Tibial nerve (tissue), 4 donors: ENCODE measurements at regions not wholly inside any gene's neighbourhood (a gene's known extent, or its start where the extent isn't known, plus 50 kb on each side); places are given as distances from the start of the nearest gene placed in this dataset.

Experiments
- EP300 ChIP-seq, 2 donors: sonication (generic); formaldehyde crosslinking; IDR thresholded peaks; one replicate each; pipeline ENCODE4 v1.6.1; 2017; ENCODE audit warnings: antibody characterized with exemption in 2 of 2, mild to moderate bottlenecking in 1 of 2
- POLR2A ChIP-seq, 2 donors: fragments of 450-650 bp; IDR thresholded peaks; one replicate each; pipeline ENCODE4 v1.6.1; 2017; ENCODE audit warnings: antibody characterized with exemption in 2 of 2, mild to moderate bottlenecking in 2 of 2, moderate library complexity in 2 of 2
- TF ChIP-seq, protein P1 (sequence below), 5 experiments: fragments of 200-600 bp in 3 of 5; fragments of 450-650 bp in 2 of 5; sonication (generic) in 3 of 5; IDR thresholded peaks; one replicate each; pipeline ENCODE4 v1.5.1; 2016 to 2019; ENCODE audit warnings: antibody characterized with exemption in 5 of 5, mild to moderate bottlenecking in 3 of 5, moderate library complexity in 2 of 5

DNA sequence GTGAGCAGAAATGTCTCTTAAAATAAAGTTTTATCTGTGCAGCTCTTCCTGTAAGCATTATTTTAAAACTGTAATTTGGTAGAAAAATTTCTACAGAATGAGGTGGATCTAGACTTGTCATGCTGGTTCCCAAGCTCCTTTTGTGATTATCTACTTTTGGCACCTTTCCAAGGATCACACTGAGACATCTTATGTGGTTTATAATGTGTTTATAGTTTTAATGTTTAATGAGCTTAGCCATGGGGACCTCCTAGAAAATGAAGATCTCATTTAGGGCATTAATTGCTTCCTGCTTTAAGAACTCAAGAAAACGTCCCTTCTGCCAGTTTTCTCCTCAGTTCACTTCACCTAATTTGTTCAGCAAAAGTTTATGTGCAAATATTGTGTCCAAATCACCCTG is 468.4 kb downstream of the SUCLG1 start:
- TF ChIP-seq, protein P1, sequence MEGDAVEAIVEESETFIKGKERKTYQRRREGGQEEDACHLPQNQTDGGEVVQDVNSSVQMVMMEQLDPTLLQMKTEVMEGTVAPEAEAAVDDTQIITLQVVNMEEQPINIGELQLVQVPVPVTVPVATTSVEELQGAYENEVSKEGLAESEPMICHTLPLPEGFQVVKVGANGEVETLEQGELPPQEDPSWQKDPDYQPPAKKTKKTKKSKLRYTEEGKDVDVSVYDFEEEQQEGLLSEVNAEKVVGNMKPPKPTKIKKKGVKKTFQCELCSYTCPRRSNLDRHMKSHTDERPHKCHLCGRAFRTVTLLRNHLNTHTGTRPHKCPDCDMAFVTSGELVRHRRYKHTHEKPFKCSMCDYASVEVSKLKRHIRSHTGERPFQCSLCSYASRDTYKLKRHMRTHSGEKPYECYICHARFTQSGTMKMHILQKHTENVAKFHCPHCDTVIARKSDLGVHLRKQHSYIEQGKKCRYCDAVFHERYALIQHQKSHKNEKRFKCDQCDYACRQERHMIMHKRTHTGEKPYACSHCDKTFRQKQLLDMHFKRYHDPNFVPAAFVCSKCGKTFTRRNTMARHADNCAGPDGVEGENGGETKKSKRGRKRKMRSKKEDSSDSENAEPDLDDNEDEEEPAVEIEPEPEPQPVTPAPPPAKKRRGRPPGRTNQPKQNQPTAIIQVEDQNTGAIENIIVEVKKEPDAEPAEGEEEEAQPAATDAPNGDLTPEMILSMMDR (IDR thresholded peaks at IDR 0.05): no peak
- TF ChIP-seq POLR2A (IDR thresholded peaks at IDR 0.05) (no peak), EP300 (IDR thresholded peaks at IDR 0.05) (no peak)
